ENCODE measurements at regions not wholly inside any gene's neighbourhood (a gene's known extent, or its start where the extent isn't known, plus 50 kb on each side); places are given as distances from the start of the nearest gene placed in this dataset.

DNA sequence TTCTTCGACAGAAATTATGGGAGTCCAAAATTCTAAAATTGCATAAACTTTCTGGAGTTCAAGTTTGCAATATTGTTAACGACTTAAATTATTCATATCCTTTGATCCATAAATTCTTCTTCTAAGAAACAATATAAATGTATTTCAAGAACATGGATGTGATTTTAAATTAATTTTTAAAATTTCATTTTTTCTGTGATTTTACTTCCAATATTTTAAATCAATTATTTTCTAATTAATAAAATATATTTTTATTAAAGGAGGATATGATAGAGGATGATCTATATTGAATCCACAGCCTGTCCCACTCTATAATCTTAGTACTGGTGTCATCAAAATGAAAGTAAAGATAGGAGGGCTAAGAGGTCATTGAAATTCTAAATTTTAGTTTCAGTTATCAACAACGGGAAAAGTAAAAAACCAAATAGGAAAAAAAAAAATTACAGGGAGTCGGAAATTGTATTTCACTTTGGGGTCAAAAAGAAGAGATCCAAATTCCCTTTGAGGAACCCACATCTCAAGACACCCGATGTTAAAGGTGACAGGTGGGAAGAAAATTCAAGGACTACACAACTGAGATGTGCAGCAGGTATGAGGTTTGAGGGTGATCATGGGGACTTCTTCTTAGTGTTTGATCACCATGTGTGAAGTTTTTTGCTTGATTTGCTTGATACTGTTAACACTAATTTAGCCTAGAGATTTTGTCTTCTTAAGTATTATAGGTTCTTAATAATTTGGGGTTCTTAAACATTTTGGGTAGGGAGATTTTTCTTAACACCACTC, 154.8 kb upstream of the RGS18 start:
- TF ChIP-seq PML (IDR thresholded peaks at IDR 0.05; ENCODE audit: low read length) = no peak
- TF ChIP-seq CHD1 (IDR thresholded peaks at IDR 0.05; ENCODE audit: low read length) = no peak
- TF ChIP-seq, protein P1, sequence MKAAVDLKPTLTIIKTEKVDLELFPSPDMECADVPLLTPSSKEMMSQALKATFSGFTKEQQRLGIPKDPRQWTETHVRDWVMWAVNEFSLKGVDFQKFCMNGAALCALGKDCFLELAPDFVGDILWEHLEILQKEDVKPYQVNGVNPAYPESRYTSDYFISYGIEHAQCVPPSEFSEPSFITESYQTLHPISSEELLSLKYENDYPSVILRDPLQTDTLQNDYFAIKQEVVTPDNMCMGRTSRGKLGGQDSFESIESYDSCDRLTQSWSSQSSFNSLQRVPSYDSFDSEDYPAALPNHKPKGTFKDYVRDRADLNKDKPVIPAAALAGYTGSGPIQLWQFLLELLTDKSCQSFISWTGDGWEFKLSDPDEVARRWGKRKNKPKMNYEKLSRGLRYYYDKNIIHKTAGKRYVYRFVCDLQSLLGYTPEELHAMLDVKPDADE (conservative IDR thresholded peaks at IDR 0.05; ENCODE audit: control insufficient read depth, low read depth, low read length) = no peak
- TF ChIP-seq, protein P2, sequence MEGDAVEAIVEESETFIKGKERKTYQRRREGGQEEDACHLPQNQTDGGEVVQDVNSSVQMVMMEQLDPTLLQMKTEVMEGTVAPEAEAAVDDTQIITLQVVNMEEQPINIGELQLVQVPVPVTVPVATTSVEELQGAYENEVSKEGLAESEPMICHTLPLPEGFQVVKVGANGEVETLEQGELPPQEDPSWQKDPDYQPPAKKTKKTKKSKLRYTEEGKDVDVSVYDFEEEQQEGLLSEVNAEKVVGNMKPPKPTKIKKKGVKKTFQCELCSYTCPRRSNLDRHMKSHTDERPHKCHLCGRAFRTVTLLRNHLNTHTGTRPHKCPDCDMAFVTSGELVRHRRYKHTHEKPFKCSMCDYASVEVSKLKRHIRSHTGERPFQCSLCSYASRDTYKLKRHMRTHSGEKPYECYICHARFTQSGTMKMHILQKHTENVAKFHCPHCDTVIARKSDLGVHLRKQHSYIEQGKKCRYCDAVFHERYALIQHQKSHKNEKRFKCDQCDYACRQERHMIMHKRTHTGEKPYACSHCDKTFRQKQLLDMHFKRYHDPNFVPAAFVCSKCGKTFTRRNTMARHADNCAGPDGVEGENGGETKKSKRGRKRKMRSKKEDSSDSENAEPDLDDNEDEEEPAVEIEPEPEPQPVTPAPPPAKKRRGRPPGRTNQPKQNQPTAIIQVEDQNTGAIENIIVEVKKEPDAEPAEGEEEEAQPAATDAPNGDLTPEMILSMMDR (IDR thresholded peaks at IDR 0.05 in 2 of 3, conservative IDR thresholded peaks at IDR 0.05 in 1 of 3; ENCODE audit: insufficient read depth in 2 of 3, low read depth in 1 of 3, low read length in 3 of 3) = no peak
- TF ChIP-seq, protein P3, sequence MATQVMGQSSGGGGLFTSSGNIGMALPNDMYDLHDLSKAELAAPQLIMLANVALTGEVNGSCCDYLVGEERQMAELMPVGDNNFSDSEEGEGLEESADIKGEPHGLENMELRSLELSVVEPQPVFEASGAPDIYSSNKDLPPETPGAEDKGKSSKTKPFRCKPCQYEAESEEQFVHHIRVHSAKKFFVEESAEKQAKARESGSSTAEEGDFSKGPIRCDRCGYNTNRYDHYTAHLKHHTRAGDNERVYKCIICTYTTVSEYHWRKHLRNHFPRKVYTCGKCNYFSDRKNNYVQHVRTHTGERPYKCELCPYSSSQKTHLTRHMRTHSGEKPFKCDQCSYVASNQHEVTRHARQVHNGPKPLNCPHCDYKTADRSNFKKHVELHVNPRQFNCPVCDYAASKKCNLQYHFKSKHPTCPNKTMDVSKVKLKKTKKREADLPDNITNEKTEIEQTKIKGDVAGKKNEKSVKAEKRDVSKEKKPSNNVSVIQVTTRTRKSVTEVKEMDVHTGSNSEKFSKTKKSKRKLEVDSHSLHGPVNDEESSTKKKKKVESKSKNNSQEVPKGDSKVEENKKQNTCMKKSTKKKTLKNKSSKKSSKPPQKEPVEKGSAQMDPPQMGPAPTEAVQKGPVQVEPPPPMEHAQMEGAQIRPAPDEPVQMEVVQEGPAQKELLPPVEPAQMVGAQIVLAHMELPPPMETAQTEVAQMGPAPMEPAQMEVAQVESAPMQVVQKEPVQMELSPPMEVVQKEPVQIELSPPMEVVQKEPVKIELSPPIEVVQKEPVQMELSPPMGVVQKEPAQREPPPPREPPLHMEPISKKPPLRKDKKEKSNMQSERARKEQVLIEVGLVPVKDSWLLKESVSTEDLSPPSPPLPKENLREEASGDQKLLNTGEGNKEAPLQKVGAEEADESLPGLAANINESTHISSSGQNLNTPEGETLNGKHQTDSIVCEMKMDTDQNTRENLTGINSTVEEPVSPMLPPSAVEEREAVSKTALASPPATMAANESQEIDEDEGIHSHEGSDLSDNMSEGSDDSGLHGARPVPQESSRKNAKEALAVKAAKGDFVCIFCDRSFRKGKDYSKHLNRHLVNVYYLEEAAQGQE (IDR thresholded peaks at IDR 0.05; ENCODE audit: borderline replicate concordance) = no peak
- TF ChIP-seq, protein P3 (CRISPR knock-in tag; IDR thresholded peaks at IDR 0.05; ENCODE audit: low read depth) = no peak
- TF ChIP-seq ATF1 (CRISPR knock-in tag; IDR thresholded peaks at IDR 0.05) = no peak
- no peak for TF ChIP-seq ATF1 (tag; IDR thresholded peaks at IDR 0.05)
- no peak for TF ChIP-seq ZFP36 (IDR thresholded peaks at IDR 0.05; ENCODE audit: low read depth, low read length, partially characterized antibody)
- TF ChIP-seq BHLHE40 (IDR thresholded peaks at IDR 0.05; ENCODE audit: low read length) = no peak
- TF ChIP-seq, protein P4, sequence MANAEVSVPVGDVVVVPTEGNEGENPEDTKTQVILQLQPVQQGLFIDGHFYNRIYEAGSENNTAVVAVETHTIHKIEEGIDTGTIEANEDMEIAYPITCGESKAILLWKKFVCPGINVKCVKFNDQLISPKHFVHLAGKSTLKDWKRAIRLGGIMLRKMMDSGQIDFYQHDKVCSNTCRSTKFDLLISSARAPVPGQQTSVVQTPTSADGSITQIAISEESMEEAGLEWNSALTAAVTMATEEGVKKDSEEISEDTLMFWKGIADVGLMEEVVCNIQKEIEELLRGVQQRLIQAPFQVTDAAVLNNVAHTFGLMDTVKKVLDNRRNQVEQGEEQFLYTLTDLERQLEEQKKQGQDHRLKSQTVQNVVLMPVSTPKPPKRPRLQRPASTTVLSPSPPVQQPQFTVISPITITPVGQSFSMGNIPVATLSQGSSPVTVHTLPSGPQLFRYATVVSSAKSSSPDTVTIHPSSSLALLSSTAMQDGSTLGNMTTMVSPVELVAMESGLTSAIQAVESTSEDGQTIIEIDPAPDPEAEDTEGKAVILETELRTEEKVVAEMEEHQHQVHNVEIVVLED (CRISPR knock-in tag; IDR thresholded peaks at IDR 0.05) = no peak
